Mesothelial cell of epicardium (in vitro differentiated cells): ENCODE measurements at regions not wholly inside any gene's neighbourhood (a gene's known extent, or its start where the extent isn't known, plus 50 kb on each side); places are given as distances from the start of the nearest gene placed in this dataset.

Experiments
- DNase-seq, 2 experiments: peaks; one replicate each; pipeline ENCODE4 v3.0.0; 2021; ENCODE audit warnings: low spot score in 2 of 2; ENCODE audit not compliant: unreplicated experiment in 2 of 2
- H3K27ac Mint-ChIP-seq: 2 replicates; pipeline ENCODE4 v1.8.0; 2021; ENCODE audit warnings: mixed read lengths
- H3K27me3 Mint-ChIP-seq: 2 replicates; pipeline ENCODE4 v1.8.0; 2021; ENCODE audit warnings: low read depth, mixed read lengths
- H3K36me3 Mint-ChIP-seq: 2 replicates; pipeline ENCODE4 v1.8.0; 2021; ENCODE audit warnings: mixed read lengths
- H3K4me1 Mint-ChIP-seq: 2 replicates; pipeline ENCODE4 v1.8.0; 2021; ENCODE audit warnings: mixed read lengths
- H3K4me3 Mint-ChIP-seq: 2 replicates; pipeline ENCODE4 v1.8.0; 2021; ENCODE audit warnings: mild to moderate bottlenecking, moderate library complexity, mixed read lengths
- H3K9me3 Mint-ChIP-seq: 2 replicates; pipeline ENCODE4 v1.8.0; 2021; ENCODE audit warnings: mixed read lengths
- CTCF ChIP-seq: fragments of 200-600 bp; sonication (generic); IDR thresholded peaks from one replicate; pipeline ENCODE4 v1.5.0; 2021; ENCODE audit warnings: antibody characterized with exemption; ENCODE audit not compliant: unreplicated experiment

GRCh38 chr2:23134726-23135125 is 250.3 kb upstream of the KLHL29 start:
- Mint-ChIP-seq H3K27ac (no peak overlapping the region), H3K4me1 (peaks cover 24% of the 10 kb centered on the region), H3K27me3 (peaks cover 2% of the 10 kb centered on the region), H3K36me3 (no peaks in the 10 kb centered on the region), H3K4me3 (no peak overlapping the region), H3K9me3 (no peaks in the 10 kb centered on the region)
- no peak for TF ChIP-seq CTCF
- no peak for DNase-seq

- TF ChIP-seq CTCF = no peak
- Mint-ChIP-seq H3K9me3 (no peaks in the 10 kb centered on the region), H3K4me1 (peaks cover 24% of the 10 kb centered on the region), H3K4me3 (no peak overlapping the region), H3K27me3 (no peaks in the 10 kb centered on the region), H3K36me3 (no peaks in the 10 kb centered on the region), H3K27ac (peak overlapping the region; percentile 50)
- DNase-seq = no peak
These were observed 249.4 kb upstream of the KLHL29 start for GRCh38 chr2:23135481-23136100.

GRCh38 chr2:23137166-23137565 is 247.8 kb upstream of the KLHL29 start:
- H3K4me1 Mint-ChIP-seq = peaks cover 19% of the 10 kb centered on the region
- H3K36me3 Mint-ChIP-seq = no peaks in the 10 kb centered on the region
- no peak for DNase-seq
- H3K9me3 Mint-ChIP-seq = no peaks in the 10 kb centered on the region
- no peak overlapping the region for H3K4me3 Mint-ChIP-seq
- no peak for TF ChIP-seq CTCF
- H3K27ac Mint-ChIP-seq = no peak overlapping the region
- no peaks in the 10 kb centered on the region for H3K27me3 Mint-ChIP-seq

- no peak overlapping the region for H3K4me3 Mint-ChIP-seq
- H3K27ac Mint-ChIP-seq = no peak overlapping the region
- H3K4me1 Mint-ChIP-seq = peaks cover 17% of the 10 kb centered on the region
- peaks cover 7% of the 10 kb centered on the region for H3K9me3 Mint-ChIP-seq
- no peak for DNase-seq
- no peaks in the 10 kb centered on the region for H3K27me3 Mint-ChIP-seq
- TF ChIP-seq CTCF = no peak
- H3K36me3 Mint-ChIP-seq = no peaks in the 10 kb centered on the region
These were observed 246.3 kb upstream of the KLHL29 start for GRCh38 chr2:23138701-23139100.

- Mint-ChIP-seq H3K9me3 (peaks cover 7% of the 10 kb centered on the region), H3K36me3 (no peaks in the 10 kb centered on the region), H3K4me3 (no peak overlapping the region), H3K27ac (no peak overlapping the region), H3K27me3 (peaks cover 2% of the 10 kb centered on the region), H3K4me1 (peaks cover 24% of the 10 kb centered on the region)
- no peak for TF ChIP-seq CTCF
- no peak for DNase-seq
These were observed 239.5 kb upstream of the KLHL29 start for GRCh38 chr2:23145460-23145859.

- Mint-ChIP-seq H3K27ac (no peak overlapping the region), H3K36me3 (no peaks in the 10 kb centered on the region), H3K9me3 (peaks cover 7% of the 10 kb centered on the region), H3K27me3 (peaks cover 5% of the 10 kb centered on the region), H3K4me3 (no peak overlapping the region), H3K4me1 (peaks cover 24% of the 10 kb centered on the region)
- TF ChIP-seq CTCF = no peak
- DNase-seq = no peak
These were observed 239.0 kb upstream of the KLHL29 start for GRCh38 chr2:23146011-23146410.
